ENCODE measurements at regions not wholly inside any gene's neighbourhood (a gene's known extent, or its start where the extent isn't known, plus 50 kb on each side); places are given as distances from the start of the nearest gene placed in this dataset.
"Not testable (repeated sequence)": the region's sequence is repeated elsewhere in the genome, so short reads cannot be mapped to it uniquely, and the experiment has no call there.

DNA sequence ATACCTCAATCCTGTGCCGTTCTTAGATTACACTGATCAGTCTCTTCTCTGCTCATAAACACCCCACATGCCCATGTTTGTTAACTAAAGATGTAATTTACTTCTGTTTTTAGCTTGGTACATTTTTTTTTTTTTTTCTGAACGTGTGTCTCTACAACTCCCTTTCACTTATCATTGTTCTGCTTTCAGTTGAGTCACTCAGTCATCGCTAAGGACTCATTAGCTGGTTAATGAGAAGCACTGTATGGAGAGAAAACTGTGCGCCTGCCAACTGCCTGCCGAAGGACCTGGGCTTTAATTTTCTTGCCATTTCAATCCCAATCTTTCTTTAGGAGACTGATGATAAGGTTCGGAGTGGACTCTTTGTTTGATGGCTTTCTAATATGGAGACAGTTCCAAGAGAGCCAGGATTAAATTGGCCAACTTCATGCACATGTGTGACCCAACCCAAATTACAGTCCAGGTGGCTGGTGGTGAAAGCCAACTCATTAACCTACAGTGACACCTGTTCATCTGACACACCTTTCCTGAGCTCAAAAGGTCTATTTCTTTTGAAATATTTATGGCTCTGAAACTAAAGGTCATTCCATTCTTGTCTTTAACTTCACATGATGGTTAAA lies 334.1 kb downstream of the BCKDHB start:
- in situ Hi-C loops (cut with MboI; ENCODE audit: low sequenced_read_pairs): no loop called here

DNA sequence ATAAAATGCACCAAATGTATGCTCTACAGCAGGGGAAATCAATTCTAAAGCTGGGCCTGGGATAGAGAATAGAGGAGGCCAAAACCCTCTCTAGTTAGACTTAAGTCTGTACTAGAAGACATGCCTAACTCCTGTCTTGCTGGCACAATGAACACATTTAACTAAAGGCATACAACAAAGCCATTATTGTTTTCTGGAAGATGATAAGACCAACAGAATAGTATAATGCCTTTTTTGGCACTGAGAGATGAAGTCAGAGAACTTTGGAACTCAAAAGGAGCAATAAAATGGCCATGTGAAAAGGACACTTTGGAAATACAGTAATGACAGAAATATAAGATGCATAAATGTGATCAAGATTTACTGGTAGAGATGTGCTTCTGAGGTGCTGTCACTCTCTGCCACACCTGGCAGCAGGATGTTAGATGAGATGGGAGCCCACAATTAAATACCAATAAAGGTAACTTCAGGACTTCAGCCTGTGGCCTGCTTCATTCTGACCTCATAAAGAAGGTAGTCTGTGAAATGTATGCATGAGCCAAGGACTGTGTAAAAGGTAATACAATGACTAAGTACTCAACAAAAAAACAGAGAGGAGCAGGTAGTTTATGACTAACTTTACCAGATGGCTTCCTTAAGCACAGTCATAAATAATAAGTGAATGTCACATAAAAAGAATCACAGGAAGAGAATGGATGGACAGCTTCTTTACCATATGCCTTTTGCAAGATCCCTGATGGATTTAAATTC lies 333.4 kb downstream of the BCKDHB start:
- in situ Hi-C loops (cut with MboI; ENCODE audit: low sequenced_read_pairs): no loop called here

DNA sequence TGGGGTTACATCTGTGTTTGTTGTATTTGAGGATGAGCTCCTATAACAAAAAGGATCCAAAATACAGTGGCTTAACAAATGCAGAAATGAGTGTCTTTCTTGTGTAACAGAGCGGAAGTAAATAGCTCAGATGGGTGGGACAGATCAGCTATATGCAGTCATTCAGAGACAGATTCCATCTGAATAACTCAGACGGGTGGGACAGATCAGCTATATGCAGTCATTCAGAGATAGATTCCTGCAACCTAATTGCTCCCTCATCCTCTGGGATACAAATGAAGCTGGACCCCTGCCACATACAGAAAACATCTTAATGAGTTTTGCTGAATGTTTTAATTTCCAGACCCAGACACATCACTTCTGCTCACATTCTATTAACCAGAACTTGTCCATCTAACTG lies 332.3 kb downstream of the BCKDHB start:
- in situ Hi-C loops (cut with MboI; ENCODE audit: low sequenced_read_pairs): no loop called here

DNA sequence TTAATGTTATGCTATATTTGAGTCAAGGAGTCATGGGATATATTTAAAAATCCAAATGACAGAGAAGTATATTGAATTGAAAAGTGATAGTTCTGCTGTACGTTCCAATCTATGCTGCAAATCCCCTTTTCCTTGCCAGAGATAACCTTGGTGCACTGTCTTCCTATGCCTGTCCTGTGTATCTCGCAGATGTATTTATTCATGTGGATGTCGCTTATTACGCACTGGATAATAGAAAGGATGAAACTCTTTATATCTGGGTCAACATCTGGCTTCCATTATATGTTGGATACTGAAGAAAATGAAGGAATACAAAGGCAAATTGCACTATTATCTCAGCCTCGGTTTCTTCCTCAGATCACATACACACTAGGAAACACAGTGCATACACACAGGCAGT lies 331.3 kb downstream of the BCKDHB start:
- in situ Hi-C loops (cut with MboI; ENCODE audit: low sequenced_read_pairs): no loop called here

DNA sequence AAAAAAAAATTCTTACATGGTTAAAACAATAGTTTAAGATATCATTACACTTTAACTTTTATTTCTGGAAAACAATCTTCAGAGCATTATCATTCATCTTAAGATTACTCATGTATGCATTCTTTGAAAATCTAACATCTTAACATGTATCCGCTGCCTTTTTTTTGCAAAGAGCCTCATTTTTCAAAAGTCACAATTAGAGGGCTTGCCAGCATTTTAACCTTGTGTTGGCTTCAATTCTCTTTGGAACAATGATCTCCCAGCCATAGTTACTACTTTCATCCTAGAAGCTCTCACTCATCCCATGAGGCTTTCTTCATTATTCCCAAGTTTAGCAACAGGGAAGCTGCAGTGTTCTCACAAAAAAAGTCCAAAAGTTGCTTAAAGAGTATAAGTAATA lies 330.8 kb downstream of the BCKDHB start:
- in situ Hi-C loops (cut with MboI; ENCODE audit: low sequenced_read_pairs): no loop called here

DNA sequence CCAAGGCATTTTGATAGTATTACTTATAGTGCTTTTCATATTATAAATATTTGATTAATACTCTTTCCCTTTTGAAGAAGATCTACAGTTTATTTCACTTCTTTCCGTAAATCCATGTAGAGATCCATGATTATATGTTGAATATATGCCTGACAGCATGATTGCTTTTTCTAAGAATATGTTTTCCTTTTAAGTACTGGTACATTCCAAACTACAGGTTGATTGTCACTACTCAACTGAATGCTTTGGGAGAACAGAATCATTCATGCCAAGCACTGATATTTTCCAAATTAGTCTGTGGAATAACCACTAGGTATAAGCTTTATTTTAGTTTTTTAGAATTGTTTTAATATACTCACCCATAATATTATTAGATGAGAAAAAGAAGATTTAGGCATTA lies 330.2 kb downstream of the BCKDHB start:
- in situ Hi-C loops (cut with MboI; ENCODE audit: low sequenced_read_pairs): no loop called here

DNA sequence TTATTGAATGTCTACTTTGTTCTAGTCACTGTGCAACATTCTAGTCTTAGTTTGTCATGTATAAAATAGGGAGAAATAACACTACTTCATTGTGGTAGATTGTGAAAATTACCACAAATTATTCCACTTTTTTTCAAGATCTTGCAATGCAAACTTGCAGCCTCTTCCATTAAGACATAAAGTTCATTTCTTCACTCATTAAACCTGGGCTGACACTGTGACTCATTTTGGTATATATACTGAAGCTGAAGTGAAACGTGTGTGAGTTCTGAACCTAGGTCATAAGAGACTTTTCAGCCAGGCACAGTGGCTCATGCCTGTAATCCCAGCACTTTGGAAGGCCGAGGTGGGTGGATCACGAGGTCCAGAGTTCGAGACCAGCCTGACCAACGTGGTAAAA lies 329.0 kb downstream of the BCKDHB start:
- in situ Hi-C loops (cut with MboI; ENCODE audit: low sequenced_read_pairs): no loop called here

DNA sequence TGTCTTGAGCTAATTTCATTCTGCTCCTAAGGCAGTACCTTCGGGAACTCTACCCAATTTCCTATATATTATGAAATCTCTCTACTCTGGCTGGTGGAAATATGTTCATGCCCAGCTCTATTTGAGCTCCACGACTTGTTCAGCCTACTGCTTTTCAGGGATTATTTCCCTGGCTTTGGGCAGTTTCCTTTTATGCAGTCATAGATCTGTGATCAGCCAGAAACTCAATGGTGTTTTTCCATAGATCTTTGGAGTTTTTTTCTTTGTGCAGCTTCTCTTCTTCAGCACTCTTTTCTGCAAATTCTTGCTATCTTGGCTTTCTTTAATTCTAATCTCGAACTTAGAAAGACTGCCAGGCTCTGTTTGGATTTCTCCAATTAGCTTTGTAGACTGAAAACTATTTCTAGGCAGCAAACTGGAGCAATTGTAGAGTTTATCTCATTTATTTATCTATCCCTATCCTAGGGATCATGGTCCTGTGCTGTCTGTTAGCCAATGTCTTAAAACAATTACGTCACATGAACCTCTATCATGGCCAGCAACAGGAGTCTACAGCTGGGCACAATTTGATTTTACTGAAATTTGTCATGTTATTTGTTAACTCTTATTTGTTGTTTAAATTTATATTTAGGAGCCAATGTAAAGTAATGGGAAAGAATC lies 328.4 kb downstream of the BCKDHB start:
- in situ Hi-C loops (cut with MboI; ENCODE audit: low sequenced_read_pairs): no loop called here

DNA sequence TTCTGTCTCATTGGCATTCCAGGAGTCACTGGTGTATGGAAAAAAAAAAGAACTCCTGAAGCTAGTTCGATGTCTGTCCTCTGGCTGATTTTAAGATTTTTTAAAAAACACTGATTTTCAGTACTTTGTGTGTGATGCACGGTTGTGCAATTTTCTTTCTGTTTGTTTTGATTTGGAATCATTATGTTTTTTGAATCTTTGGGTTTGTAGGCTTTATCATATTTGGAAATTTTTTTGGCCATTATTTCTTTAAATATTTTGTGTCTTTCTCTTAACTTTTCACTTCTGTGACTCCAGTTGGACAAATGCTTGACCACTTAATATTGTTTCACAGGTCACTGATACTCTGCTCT lies 327.2 kb downstream of the BCKDHB start:
- in situ Hi-C loops (cut with MboI; ENCODE audit: low sequenced_read_pairs): no loop called here

DNA sequence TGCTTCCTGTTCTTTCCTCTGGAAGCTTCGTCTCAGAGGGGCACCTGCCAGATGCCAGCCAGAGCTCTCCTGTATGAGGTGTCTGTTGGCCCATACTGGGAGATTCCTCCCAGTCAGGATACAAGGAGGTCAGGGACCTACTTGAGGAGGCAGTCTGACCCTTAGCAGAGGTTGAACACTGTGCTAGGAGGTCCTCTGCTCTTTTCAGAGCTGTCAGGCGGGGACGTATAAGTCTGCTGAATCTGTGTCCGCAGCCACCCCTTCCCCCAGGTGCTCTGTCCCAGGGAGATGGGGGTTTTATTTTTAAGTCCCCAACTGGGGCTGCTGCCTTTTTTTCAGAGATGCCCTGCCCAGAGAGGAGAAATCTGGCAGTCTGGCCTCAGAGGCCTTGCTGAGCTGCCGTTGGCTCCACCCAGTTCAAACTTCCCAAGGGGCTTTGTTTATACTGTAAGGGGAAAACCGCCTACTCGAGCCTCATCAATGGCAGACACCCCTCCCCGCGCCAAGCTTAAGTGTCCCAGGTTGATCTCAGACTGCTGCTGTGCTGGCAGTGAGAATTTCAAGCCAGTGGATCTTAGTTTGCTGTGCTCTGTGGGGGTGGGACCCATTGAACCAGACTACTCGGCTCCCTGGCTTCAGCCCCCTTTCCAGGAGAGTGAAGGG lies 326.7 kb downstream of the BCKDHB start:
- in situ Hi-C loops (cut with MboI; ENCODE audit: low sequenced_read_pairs): no loop called here

DNA sequence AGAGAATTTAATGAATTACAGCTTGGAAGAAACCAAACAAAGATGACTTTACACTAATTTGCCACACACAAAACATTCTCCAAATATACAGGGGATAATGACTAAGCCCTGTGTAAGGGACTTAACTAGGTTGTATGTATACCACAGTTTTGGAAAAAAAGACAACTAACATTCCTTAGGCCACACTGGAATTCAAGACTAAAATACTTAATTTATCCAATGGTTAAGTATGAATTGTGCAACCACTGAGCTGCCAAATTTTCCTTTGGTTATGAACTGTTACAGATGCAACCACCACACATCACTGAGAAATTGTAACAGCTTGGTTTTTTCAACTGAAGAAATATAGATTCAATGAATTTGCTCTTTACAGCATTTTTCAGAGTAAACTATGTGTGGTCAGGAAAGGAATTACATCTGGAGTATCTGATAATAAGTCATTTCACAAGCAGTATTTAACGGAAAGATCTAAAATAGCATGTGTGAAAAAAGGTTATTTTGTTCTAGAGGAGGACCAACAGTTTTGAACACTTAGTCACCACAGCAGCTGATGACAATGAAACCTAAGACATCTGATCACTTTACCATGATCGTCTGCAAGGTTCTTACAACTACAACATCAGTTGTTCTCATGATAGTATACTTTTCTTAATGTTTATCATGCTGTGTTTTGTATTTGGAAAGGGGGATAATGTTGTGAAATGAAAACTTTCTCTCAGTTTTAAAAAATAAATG lies 318.8 kb downstream of the BCKDHB start:
- in situ Hi-C loops (cut with MboI; ENCODE audit: low sequenced_read_pairs): no loop called here

DNA sequence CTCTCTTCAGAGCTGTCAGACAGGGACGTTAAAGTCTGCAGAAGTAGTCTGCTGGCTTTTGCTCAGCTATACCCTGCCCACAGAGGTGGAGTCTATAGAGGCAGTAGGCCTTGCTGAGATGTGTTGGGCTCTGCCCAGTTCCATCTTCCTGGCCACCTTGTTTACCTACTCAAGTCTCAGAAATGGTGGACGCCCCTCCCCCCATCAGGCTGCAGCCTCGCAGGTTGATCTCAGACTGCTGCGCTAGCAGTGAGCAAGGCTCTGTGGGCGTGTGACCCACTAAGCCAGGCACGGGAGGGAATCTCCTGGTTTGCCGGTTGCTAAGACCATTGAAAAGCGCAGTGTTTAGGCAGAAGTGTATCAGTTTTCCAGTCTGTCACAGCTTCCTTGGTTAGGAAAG lies 305.0 kb downstream of the BCKDHB start:
- in situ Hi-C loops (cut with MboI; ENCODE audit: low sequenced_read_pairs): no loop called here

DNA sequence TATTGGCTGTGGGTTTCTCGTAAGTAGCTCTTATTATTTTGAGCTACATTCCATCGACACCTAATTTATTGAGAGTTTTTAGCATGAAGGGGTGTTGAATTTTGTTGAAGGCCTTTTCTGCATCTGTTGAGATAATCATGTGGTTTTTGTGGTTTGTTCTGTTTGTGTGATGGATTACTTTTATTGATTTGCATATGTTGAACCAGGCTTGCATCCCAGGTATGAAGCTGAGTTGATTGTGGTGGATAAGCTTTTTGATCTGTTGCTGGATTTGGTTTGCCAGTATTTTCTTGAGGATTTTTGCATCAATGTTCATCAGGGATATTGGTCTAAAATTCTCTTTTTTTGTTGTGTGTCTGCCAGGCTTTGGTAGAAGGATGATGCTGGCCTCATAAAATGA lies 301.5 kb downstream of the BCKDHB start:
- in situ Hi-C loops (cut with MboI; ENCODE audit: low sequenced_read_pairs): not testable (repeated sequence)

DNA sequence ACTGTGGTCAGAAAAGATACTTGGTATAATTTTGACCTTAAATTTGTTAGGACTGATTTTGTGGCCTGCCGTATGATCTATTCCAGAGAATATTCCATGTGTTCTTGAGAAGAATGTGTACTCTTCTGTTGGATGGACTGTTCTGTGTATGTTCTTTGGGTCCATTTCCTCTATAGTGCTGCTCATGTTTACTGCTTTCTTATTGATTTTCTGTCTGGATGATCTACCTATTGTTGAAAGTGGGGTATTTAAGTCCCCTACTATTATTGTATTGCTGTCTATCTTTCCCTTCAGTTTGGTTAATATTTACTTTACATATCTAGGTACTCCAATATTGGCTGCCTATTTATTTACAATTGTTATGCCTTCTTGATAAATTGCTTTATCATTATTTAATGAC lies 298.4 kb downstream of the BCKDHB start:
- in situ Hi-C loops (cut with MboI; ENCODE audit: low sequenced_read_pairs): no loop called here

DNA sequence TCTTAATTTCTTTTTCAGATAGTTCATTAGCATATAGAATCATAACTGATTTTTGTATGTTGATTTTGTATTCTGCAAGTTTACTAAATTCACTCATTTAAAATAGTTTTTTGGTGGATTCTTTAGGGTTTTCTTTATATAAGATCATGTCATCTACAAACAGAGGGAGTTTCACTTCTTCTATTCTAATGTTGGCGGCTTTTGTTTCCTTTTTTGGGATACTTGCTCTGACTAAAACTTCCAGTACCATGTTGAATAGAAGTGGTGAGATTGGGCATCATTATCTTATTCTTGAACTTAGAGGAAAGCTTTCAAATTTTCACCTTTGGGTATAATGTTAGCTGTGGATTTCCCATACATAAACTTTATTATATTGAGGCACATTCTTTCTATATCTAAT lies 296.9 kb downstream of the BCKDHB start:
- in situ Hi-C loops (cut with MboI; ENCODE audit: low sequenced_read_pairs): no loop called here

DNA sequence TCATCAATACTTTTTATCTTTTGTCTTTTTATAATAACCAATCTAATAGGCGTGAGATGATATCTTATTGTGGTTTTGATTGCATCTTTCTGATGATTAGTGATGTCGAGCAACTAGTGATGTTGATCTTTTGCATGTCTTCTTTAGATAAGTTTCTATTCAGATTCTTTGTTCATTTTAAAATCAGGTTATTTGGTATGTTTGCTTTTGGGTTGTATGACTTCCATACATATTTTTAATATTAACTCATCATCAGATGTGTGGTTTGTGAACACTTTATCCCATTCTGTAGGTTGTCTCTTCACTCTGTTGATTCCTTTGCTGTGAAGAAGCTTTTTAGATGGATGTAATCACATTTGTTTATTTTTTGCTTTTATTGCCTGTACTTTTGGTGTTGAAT lies 295.8 kb downstream of the BCKDHB start:
- in situ Hi-C loops (cut with MboI; ENCODE audit: low sequenced_read_pairs): no loop called here

All from HL-60/S4 (cell line).